ENCODE measurements at regions not wholly inside any gene's neighbourhood (a gene's known extent, or its start where the extent isn't known, plus 50 kb on each side); places are given as distances from the start of the nearest gene placed in this dataset.

GRCh38 chr7:45253368-45253767 is 95.8 kb downstream of the RAMP3 start:
- no peak for TF ChIP-seq CTCF (IDR thresholded peaks at IDR 0.05)
- ATAC-seq (ENCODE audit: low FRiP score): no peak
- no peak for DNase-seq (ENCODE audit: low spot score)

GRCh38 chr7:45255187-45255586 is 97.6 kb downstream of the RAMP3 start:
- TF ChIP-seq CTCF (IDR thresholded peaks at IDR 0.05): no peak
- no peak for DNase-seq (ENCODE audit: low spot score)

GRCh38 chr7:45256309-45256708 is 98.7 kb downstream of the RAMP3 start:
- no peak for TF ChIP-seq CTCF (IDR thresholded peaks at IDR 0.05)
- DNase-seq (ENCODE audit: low spot score) (no peak), ATAC-seq (ENCODE audit: low FRiP score) (no peak)

More at GRCh38 chr7:45255187-45255586, 97.6 kb downstream of the RAMP3 start:
- no peak for ATAC-seq (ENCODE audit: low FRiP score)

GRCh38 chr7:45256775-45257174 is 99.2 kb downstream of the RAMP3 start:
- DNase-seq (ENCODE audit: low spot score): no peak
- TF ChIP-seq CTCF (IDR thresholded peaks at IDR 0.05): no peak
- peak; percentile 11 for ATAC-seq (ENCODE audit: low FRiP score)

GRCh38 chr7:45257284-45257683 is 99.7 kb downstream of the RAMP3 start:
- TF ChIP-seq CTCF (IDR thresholded peaks at IDR 0.05): no peak
- ATAC-seq (ENCODE audit: low FRiP score) (peak; percentile 8), DNase-seq (ENCODE audit: low spot score) (no peak)

- ATAC-seq (ENCODE audit: low FRiP score) (no peak), DNase-seq (ENCODE audit: low spot score) (no peak)
- TF ChIP-seq CTCF (IDR thresholded peaks at IDR 0.05): no peak
These were observed 101.1 kb downstream of the RAMP3 start for GRCh38 chr7:45258533-45259226.

GRCh38 chr7:45259227-45259596 is 101.6 kb downstream of the RAMP3 start:
- DNase-seq (ENCODE audit: low spot score) (no peak), ATAC-seq (ENCODE audit: low FRiP score) (no peak)
- TF ChIP-seq CTCF (IDR thresholded peaks at IDR 0.05): no peak
